Suprapubic skin (tissue), 4 donors: ENCODE measurements at regions not wholly inside any gene's neighbourhood (a gene's known extent, or its start where the extent isn't known, plus 50 kb on each side); places are given as distances from the start of the nearest gene placed in this dataset.

Experiments used
- POLR2A ChIP-seq, 2 donors: fragments of 450-650 bp; IDR thresholded peaks; one replicate each; pipeline ENCODE4 v1.6.1; 2017; ENCODE audit warnings: antibody characterized with exemption in 2 of 2, mild to moderate bottlenecking in 2 of 2, moderate library complexity in 2 of 2
- POLR2AphosphoS5 ChIP-seq, 3 donors: sonication (generic); formaldehyde crosslinking; IDR thresholded peaks; one replicate each; pipeline ENCODE4 v1.6.1; 2017; ENCODE audit warnings: antibody characterized with exemption in 3 of 3
- TF ChIP-seq, protein P1 (sequence below), 2 donors: fragments of 200-600 bp in 1 of 2; fragments of 450-650 bp in 1 of 2; sonication (generic) in 1 of 2; IDR thresholded peaks; one replicate each; pipeline ENCODE4 v1.5.1; 2016 to 2019; ENCODE audit warnings: antibody characterized with exemption in 2 of 2, mild to moderate bottlenecking in 1 of 2, moderate library complexity in 1 of 2

DNA sequence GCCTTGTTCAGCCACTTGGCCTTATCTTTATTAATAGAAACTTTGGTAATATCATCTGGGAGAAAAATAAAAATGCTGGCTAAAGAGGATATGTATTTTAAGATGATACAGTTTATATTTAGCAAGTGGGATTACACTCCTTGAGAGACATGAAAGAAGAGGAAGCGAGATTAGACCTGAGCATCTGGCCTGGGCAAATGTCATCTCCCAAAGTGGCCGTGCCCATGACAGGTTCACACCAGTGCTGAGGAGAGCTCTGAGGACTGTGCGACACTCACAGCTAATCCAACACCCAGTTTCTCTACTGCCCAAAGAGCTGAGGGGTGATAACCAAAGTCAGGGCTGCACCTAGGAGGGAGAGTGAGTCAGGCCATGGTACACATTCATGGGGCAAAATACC lies 121.7 kb upstream of the DUSP10 start:
- TF ChIP-seq, protein P1, sequence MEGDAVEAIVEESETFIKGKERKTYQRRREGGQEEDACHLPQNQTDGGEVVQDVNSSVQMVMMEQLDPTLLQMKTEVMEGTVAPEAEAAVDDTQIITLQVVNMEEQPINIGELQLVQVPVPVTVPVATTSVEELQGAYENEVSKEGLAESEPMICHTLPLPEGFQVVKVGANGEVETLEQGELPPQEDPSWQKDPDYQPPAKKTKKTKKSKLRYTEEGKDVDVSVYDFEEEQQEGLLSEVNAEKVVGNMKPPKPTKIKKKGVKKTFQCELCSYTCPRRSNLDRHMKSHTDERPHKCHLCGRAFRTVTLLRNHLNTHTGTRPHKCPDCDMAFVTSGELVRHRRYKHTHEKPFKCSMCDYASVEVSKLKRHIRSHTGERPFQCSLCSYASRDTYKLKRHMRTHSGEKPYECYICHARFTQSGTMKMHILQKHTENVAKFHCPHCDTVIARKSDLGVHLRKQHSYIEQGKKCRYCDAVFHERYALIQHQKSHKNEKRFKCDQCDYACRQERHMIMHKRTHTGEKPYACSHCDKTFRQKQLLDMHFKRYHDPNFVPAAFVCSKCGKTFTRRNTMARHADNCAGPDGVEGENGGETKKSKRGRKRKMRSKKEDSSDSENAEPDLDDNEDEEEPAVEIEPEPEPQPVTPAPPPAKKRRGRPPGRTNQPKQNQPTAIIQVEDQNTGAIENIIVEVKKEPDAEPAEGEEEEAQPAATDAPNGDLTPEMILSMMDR (IDR thresholded peaks at IDR 0.05): no peak
- TF ChIP-seq POLR2AphosphoS5 (IDR thresholded peaks at IDR 0.05) (no peak), POLR2A (IDR thresholded peaks at IDR 0.05) (no peak)
